Neural cell (in vitro differentiated cells): ENCODE measurements at regions not wholly inside any gene's neighbourhood (a gene's known extent, or its start where the extent isn't known, plus 50 kb on each side); places are given as distances from the start of the nearest gene placed in this dataset.

ENCODE experiments used
- CTCF ChIP-seq: fragments of 450-650 bp; IDR thresholded peaks from 2 replicates; pipeline ENCODE4 v1.5.1; 2014; ENCODE audit warnings: antibody characterized with exemption, mild to moderate bottlenecking, moderate library complexity; ENCODE audit not compliant: poor library complexity, severe bottlenecking
- EP300 ChIP-seq: fragments of 450-650 bp; conservative IDR thresholded peaks from 2 replicates; pipeline ENCODE4 v1.6.1; 2014; ENCODE audit warnings: antibody characterized with exemption, mild to moderate bottlenecking, moderate library complexity; ENCODE audit not compliant: poor library complexity, severe bottlenecking
- EZH2 ChIP-seq: fragments of 200-600, 300-800 bp; shearing (Covaris generic), sonication (generic); IDR thresholded peaks from 2 replicates; pipeline ENCODE4 v1.6.1; 2014; ENCODE audit warnings: antibody characterized with exemption, low read length, borderline replicate concordance, mild to moderate bottlenecking; ENCODE audit not compliant: insufficient read depth, poor library complexity, severe bottlenecking
- POLR2AphosphoS5 ChIP-seq: IDR thresholded peaks from 2 replicates; pipeline ENCODE4 v1.6.1; 2012
- RAD21 ChIP-seq: fragments of 450-650 bp; conservative IDR thresholded peaks from 2 replicates; pipeline ENCODE4 v1.6.1; 2014; ENCODE audit warnings: antibody characterized with exemption, mild to moderate bottlenecking, moderate library complexity
- REST ChIP-seq: IDR thresholded peaks from 2 replicates; pipeline ENCODE4 v1.6.1; 2012; ENCODE audit warnings: borderline replicate concordance
- SMC3 ChIP-seq: fragments of 450-650 bp; conservative IDR thresholded peaks from 2 replicates; pipeline ENCODE4 v1.6.1; 2014; ENCODE audit warnings: antibody characterized with exemption, mild to moderate bottlenecking, moderate library complexity; ENCODE audit not compliant: poor library complexity
- TAF1 ChIP-seq: IDR thresholded peaks from 2 replicates; pipeline ENCODE4 v1.6.1; 2012; ENCODE audit warnings: low read depth

- TF ChIP-seq CTCF (no peak), EP300 (no peak), EZH2 (no peak), POLR2AphosphoS5 (no peak), SMC3 (no peak), REST (no peak), TAF1 (no peak), RAD21 (no peak)
Measured at GRCh38 chr12:92044435-92044834, 101.2 kb downstream of the BTG1 start.
